Esophagus (tissue), 2 donors: ENCODE measurements at regions not wholly inside any gene's neighbourhood (a gene's known extent, or its start where the extent isn't known, plus 50 kb on each side); places are given as distances from the start of the nearest gene placed in this dataset.
"Not testable (repeated sequence)": the region's sequence is repeated elsewhere in the genome, so short reads cannot be mapped to it uniquely, and the experiment has no call there.

Experiments used
- H3K27ac ChIP-seq, 2 donors: one replicate each; pipeline ENCODE4 v1.5.1; 2013; ENCODE audit warnings: low read depth in 2 of 2, mild to moderate bottlenecking in 2 of 2, inconsistent platforms in 1 of 2, low read length in 1 of 2, moderate library complexity in 1 of 2
- H3K27me3 ChIP-seq, 2 donors: one replicate each; pipeline ENCODE4 v1.6.1; 2013; ENCODE audit warnings: low read length in 2 of 2, control low read depth in 1 of 2, mild to moderate bottlenecking in 1 of 2; ENCODE audit not compliant: insufficient read depth in 2 of 2, control insufficient read depth in 1 of 2
- H3K36me3 ChIP-seq, 2 donors: one replicate each; pipeline ENCODE4 v1.6.1; 2013; ENCODE audit warnings: low read length in 1 of 2; ENCODE audit not compliant: control insufficient read depth in 2 of 2, insufficient read depth in 2 of 2
- H3K4me1 ChIP-seq, 2 donors: one replicate each; pipeline ENCODE4 v1.6.1; 2013; ENCODE audit warnings: low read length in 1 of 2; ENCODE audit not compliant: control insufficient read depth in 2 of 2, insufficient read depth in 2 of 2
- H3K4me3 ChIP-seq, 2 donors: one replicate each; pipeline ENCODE4 v1.5.1; 2013; ENCODE audit warnings: low read length in 2 of 2, mild to moderate bottlenecking in 2 of 2, low read depth in 1 of 2, moderate library complexity in 1 of 2
- H3K9me3 ChIP-seq, 2 donors: one replicate each; pipeline ENCODE4 v1.6.1; 2013; ENCODE audit warnings: mild to moderate bottlenecking in 2 of 2, low read depth in 1 of 2, low read length in 1 of 2, moderate library complexity in 1 of 2; ENCODE audit not compliant: control insufficient read depth in 2 of 2, insufficient read depth in 1 of 2
- WGBS, 2 donors: extraction: QIAGEN DNeasy Blood & Tissue Kit; methylation state at CpG; one replicate each; pipeline ENCODE4 v1.1.7; 2013; 5-methylcytosine and 5-hydroxymethylcytosine counted together
- donor health status: healthy with polysubstance abuse.
- donor health status: Bipolar disorder and iron deficiency.

- no peaks in the 10 kb centered on the region for H3K9me3 ChIP-seq
- H3K27me3 ChIP-seq = no peaks in the 10 kb centered on the region
- H3K27ac ChIP-seq = peak overlapping the region in 1 of 2 donors; percentile 63
- WGBS, 2 donors = 47 to 55% methylated on average over 2 of the region's 2 CpGs
- no peaks in the 10 kb centered on the region for H3K4me1 ChIP-seq
- H3K4me3 ChIP-seq = no peak overlapping the region
- no peaks in the 10 kb centered on the region for H3K36me3 ChIP-seq
Observed at GRCh38 chr6:48552905-48553304, 441.9 kb upstream of the PTCHD4 start.

GRCh38 chr6:48550603-48551002 is 439.6 kb upstream of the PTCHD4 start:
- H3K36me3 ChIP-seq = no peaks in the 10 kb centered on the region
- no peak overlapping the region for H3K4me3 ChIP-seq
- 77 to 88% methylated on average over 3 of the region's 3 CpGs for WGBS, 2 donors

GRCh38 chr6:48542191-48542590 is 431.2 kb upstream of the PTCHD4 start:
- H3K27me3 ChIP-seq = no peaks in the 10 kb centered on the region
- WGBS, 2 donors = 85 to 96% methylated on average over 2 of the region's 2 CpGs
- no peaks in the 10 kb centered on the region for H3K36me3 ChIP-seq
- H3K4me3 ChIP-seq = no peak overlapping the region
- H3K27ac ChIP-seq = no peak overlapping the region
- no peaks in the 10 kb centered on the region for H3K4me1 ChIP-seq
- H3K9me3 ChIP-seq = no peaks in the 10 kb centered on the region

More at GRCh38 chr6:48550603-48551002, 439.6 kb upstream of the PTCHD4 start:
- Histone ChIP-seq H3K4me1 (no peaks in the 10 kb centered on the region), H3K9me3 (no peaks in the 10 kb centered on the region), H3K27ac (no peak overlapping the region), H3K27me3 (no peaks in the 10 kb centered on the region)

GRCh38 chr6:48541649-48542048 is 430.7 kb upstream of the PTCHD4 start:
- no peaks in the 10 kb centered on the region for H3K27me3 ChIP-seq
- no peaks in the 10 kb centered on the region for H3K36me3 ChIP-seq
- no peaks in the 10 kb centered on the region for H3K9me3 ChIP-seq
- H3K27ac ChIP-seq = no peak overlapping the region
- H3K4me1 ChIP-seq = no peaks in the 10 kb centered on the region
- no peak overlapping the region for H3K4me3 ChIP-seq

GRCh38 chr6:48535582-48536009 is 424.6 kb upstream of the PTCHD4 start:
- H3K4me1 ChIP-seq = peaks cover 0 to 2% of the 10 kb centered on the region in 2 donors
- no peaks in the 10 kb centered on the region for H3K27me3 ChIP-seq
- H3K9me3 ChIP-seq = no peaks in the 10 kb centered on the region
- no peak overlapping the region for H3K4me3 ChIP-seq
- no peak overlapping the region for H3K27ac ChIP-seq
- 5 to 30% methylated on average over 1 of the region's 1 CpG for WGBS, 2 donors
- no peaks in the 10 kb centered on the region for H3K36me3 ChIP-seq

GRCh38 chr6:48530978-48531377 is 420.0 kb upstream of the PTCHD4 start:
- H3K4me3 ChIP-seq, H3K4me1 ChIP-seq, H3K27me3 ChIP-seq, H3K9me3 ChIP-seq, H3K36me3 ChIP-seq, H3K27ac ChIP-seq: not testable (repeated sequence)
- WGBS, 2 donors = 67 to 92% methylated on average over 2 to 3 of the region's 3 CpGs

- no peak overlapping the region for H3K4me3 ChIP-seq
- no peak overlapping the region for H3K27ac ChIP-seq
- H3K27me3 ChIP-seq = no peaks in the 10 kb centered on the region
- WGBS, 2 donors = 34 to 47% methylated on average over 2 of the region's 2 CpGs
- no peaks in the 10 kb centered on the region for H3K4me1 ChIP-seq
- no peaks in the 10 kb centered on the region for H3K36me3 ChIP-seq
- H3K9me3 ChIP-seq = no peaks in the 10 kb centered on the region
Observed at GRCh38 chr6:48525849-48526248, 414.9 kb upstream of the PTCHD4 start.

- no peak overlapping the region for H3K4me3 ChIP-seq
- WGBS, 2 donors = 42 to 84% methylated on average over 2 of the region's 2 CpGs
- no peaks in the 10 kb centered on the region for H3K9me3 ChIP-seq
- no peaks in the 10 kb centered on the region for H3K27me3 ChIP-seq
- H3K27ac ChIP-seq = no peak overlapping the region
- H3K36me3 ChIP-seq = no peaks in the 10 kb centered on the region
- no peaks in the 10 kb centered on the region for H3K4me1 ChIP-seq
Observed at GRCh38 chr6:48520951-48521350, 410.0 kb upstream of the PTCHD4 start.

GRCh38 chr6:48512390-48512789 is 401.4 kb upstream of the PTCHD4 start:
- Histone ChIP-seq H3K27me3 (no peaks in the 10 kb centered on the region), H3K9me3 (no peaks in the 10 kb centered on the region), H3K4me3 (no peak overlapping the region), H3K27ac (no peak overlapping the region), H3K4me1 (no peaks in the 10 kb centered on the region), H3K36me3 (no peaks in the 10 kb centered on the region)

- WGBS, 2 donors = 65 to 71% methylated on average over 2 of the region's 2 CpGs
- Histone ChIP-seq H3K27me3 (no peaks in the 10 kb centered on the region), H3K9me3 (no peaks in the 10 kb centered on the region), H3K4me3 (no peak overlapping the region), H3K4me1 (no peaks in the 10 kb centered on the region), H3K27ac (no peak overlapping the region), H3K36me3 (no peaks in the 10 kb centered on the region)
Observed at GRCh38 chr6:48511378-48511777, 400.4 kb upstream of the PTCHD4 start.
